Neural progenitor cell (in vitro differentiated cells): ENCODE measurements at regions not wholly inside any gene's neighbourhood (a gene's known extent, or its start where the extent isn't known, plus 50 kb on each side); places are given as distances from the start of the nearest gene placed in this dataset.

Source experiments
- DNase-seq: peaks from one replicate; pipeline ENCODE4 v3.0.0-alpha.2; 2016; ENCODE audit warnings: low spot score
- H2AFZ ChIP-seq: fragments of 200-600 bp; sonication (generic); replicated peaks from 2 replicates; pipeline ENCODE4 v1.6.1; 2016; ENCODE audit warnings: antibody characterized with exemption
- H3F3A ChIP-seq: fragments of 200-600 bp; sonication (generic); 2 replicates; pipeline ENCODE4 v1.6.1; 2016; ENCODE audit warnings: antibody characterized with exemption, low read depth
- H3K27ac ChIP-seq: fragments of 200-600 bp; sonication (generic); 2 replicates; pipeline ENCODE4 v1.5.1; 2016; ENCODE audit warnings: mild to moderate bottlenecking
- H3K27me3 ChIP-seq: fragments of 200-600 bp; sonication (generic); 2 replicates; pipeline ENCODE4 v1.6.1; 2016; ENCODE audit warnings: mild to moderate bottlenecking, moderate library complexity
- H3K36me3 ChIP-seq: fragments of 200-600 bp; sonication (generic); 2 replicates; pipeline ENCODE4 v1.5.1; 2016
- H3K4me1 ChIP-seq: fragments of 200-600 bp; sonication (generic); 2 replicates; pipeline ENCODE4 v1.6.1; 2016; ENCODE audit warnings: mixed run types
- H3K4me2 ChIP-seq: fragments of 200-600 bp; sonication (generic); 2 replicates; pipeline ENCODE4 v1.6.1; 2016
- H3K4me3 ChIP-seq: fragments of 200-600 bp; sonication (generic); 2 replicates; pipeline ENCODE4 v1.5.1; 2016
- H3K79me2 ChIP-seq: fragments of 200-600 bp; sonication (generic); 2 replicates; pipeline ENCODE4 v1.6.1; 2016; ENCODE audit warnings: low read depth
- H3K9ac ChIP-seq: fragments of 200-600 bp; sonication (generic); 2 replicates; pipeline ENCODE4 v1.6.1; 2016
- H3K9me3 ChIP-seq: fragments of 200-600 bp; sonication (generic); 2 replicates; pipeline ENCODE4 v1.5.1; 2016; ENCODE audit warnings: low read depth
- H4K20me1 ChIP-seq: fragments of 200-600 bp; sonication (generic); 2 replicates; pipeline ENCODE4 v1.6.1; 2016; ENCODE audit warnings: low read depth
- H3K27ac Mint-ChIP-seq: 3 replicates; pipeline ENCODE4 v1.8.0; 2021; ENCODE audit warnings: mixed read lengths
- H3K27me3 Mint-ChIP-seq: 2 replicates; pipeline ENCODE4 v1.8.0; 2022; ENCODE audit warnings: low read depth, mild to moderate bottlenecking, inconsistent platforms, moderate library complexity, mixed read lengths; ENCODE audit not compliant: insufficient read depth
- H3K36me3 Mint-ChIP-seq: 3 replicates; pipeline ENCODE4 v1.8.0; 2021; ENCODE audit warnings: mixed read lengths
- H3K4me1 Mint-ChIP-seq: 3 replicates; pipeline ENCODE4 v1.8.0; 2021; ENCODE audit warnings: mixed read lengths
- H3K4me3 Mint-ChIP-seq: 3 replicates; pipeline ENCODE4 v1.8.0; 2021; ENCODE audit warnings: mild to moderate bottlenecking, moderate library complexity, mixed read lengths
- H3K9me3 Mint-ChIP-seq: 3 replicates; pipeline ENCODE4 v1.8.0; 2020; ENCODE audit warnings: mixed read lengths
- CTCF ChIP-seq: fragments of 200-600 bp; sonication (generic); IDR thresholded peaks from 2 replicates; pipeline ENCODE4 v1.5.1; 2017; ENCODE audit warnings: antibody characterized with exemption, mild to moderate bottlenecking
- EZH2 ChIP-seq: fragments of 200-600 bp; sonication (generic); IDR thresholded peaks from 2 replicates; pipeline ENCODE4 v1.6.1; 2017; ENCODE audit warnings: antibody characterized with exemption, mild to moderate bottlenecking, moderate library complexity
- EZH2phosphoT487 ChIP-seq: fragments of 200-600 bp; sonication (generic); IDR thresholded peaks from 2 replicates; pipeline ENCODE4 v1.6.1; 2017; ENCODE audit warnings: antibody characterized with exemption

DNA sequence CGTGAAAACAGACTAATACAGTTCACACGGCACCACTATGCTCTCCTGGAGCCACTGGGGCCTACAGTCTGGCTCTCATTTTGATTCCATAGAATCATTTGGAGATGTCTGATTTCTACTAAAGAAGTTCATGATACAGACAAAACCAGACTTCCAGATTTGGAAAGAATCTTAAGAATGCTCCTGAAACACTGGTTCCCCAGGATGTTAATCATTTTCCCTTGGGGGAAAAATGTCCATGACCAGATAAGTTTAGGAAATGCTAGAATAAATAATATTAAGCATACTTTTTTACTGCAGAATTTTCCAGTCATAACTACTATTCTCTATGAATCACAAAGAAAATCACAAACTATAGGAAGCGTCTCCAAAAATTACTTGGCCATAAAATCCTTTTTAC lies 63.0 kb upstream of the RGS7 start:
- Mint-ChIP-seq H3K4me3 (no peak overlapping the region), H3K4me1 (peaks cover 28% of the 10 kb centered on the region), H3K36me3 (peaks cover 5% of the 10 kb centered on the region), H3K27me3 (peaks cover 8% of the 10 kb centered on the region), H3K27ac (no peak overlapping the region), H3K9me3 (peaks cover 7% of the 10 kb centered on the region)
- Histone ChIP-seq H3K4me2 (no peak overlapping the region), H3K79me2 (no peaks in the 10 kb centered on the region), H3K9ac (no peak overlapping the region), H4K20me1 (no peaks in the 10 kb centered on the region), H3K27ac (no peak overlapping the region), H3K9me3 (no peaks in the 10 kb centered on the region), H3K36me3 (no peaks in the 10 kb centered on the region), H2AFZ (no peak overlapping the region), H3F3A (peaks cover 9% of the 10 kb centered on the region), H3K4me1 (peaks cover 18% of the 10 kb centered on the region), H3K27me3 (peaks cover 35% of the 10 kb centered on the region), H3K4me3 (no peak overlapping the region)
- no peak for DNase-seq
- TF ChIP-seq CTCF (no peak), EZH2phosphoT487 (no peak)

GRCh38 chr1:241417258-241417657 lies 60.3 kb upstream of the RGS7 start:
- TF ChIP-seq CTCF, result no peak
- TF ChIP-seq EZH2, result no peak
- no peak for TF ChIP-seq EZH2phosphoT487
- peaks cover 8% of the 10 kb centered on the region for H3K27me3 Mint-ChIP-seq
- H3K36me3 Mint-ChIP-seq, result peaks cover 5% of the 10 kb centered on the region
- H3K4me1 Mint-ChIP-seq, result peaks cover 39% of the 10 kb centered on the region
- no peak overlapping the region for H3K4me3 ChIP-seq
- H3K4me2 ChIP-seq, result no peak overlapping the region
- no peak overlapping the region for H3K4me3 Mint-ChIP-seq
- H3K27me3 ChIP-seq, result peaks cover 8% of the 10 kb centered on the region
- H3K36me3 ChIP-seq, result no peaks in the 10 kb centered on the region
- no peak overlapping the region for H3K27ac Mint-ChIP-seq
- H3K9me3 Mint-ChIP-seq, result peaks cover 6% of the 10 kb centered on the region
- H3K27ac ChIP-seq, result no peak overlapping the region
- no peaks in the 10 kb centered on the region for H3K9me3 ChIP-seq
- peaks cover 19% of the 10 kb centered on the region for H3K4me1 ChIP-seq
- no peak for DNase-seq
- no peaks in the 10 kb centered on the region for H4K20me1 ChIP-seq
- no peak overlapping the region for H3K9ac ChIP-seq
- H3K79me2 ChIP-seq, result no peaks in the 10 kb centered on the region
- no peak overlapping the region for H2AFZ ChIP-seq
- H3F3A ChIP-seq, result peaks cover 9% of the 10 kb centered on the region

- Mint-ChIP-seq H3K27me3 (peaks cover 5% of the 10 kb centered on the region), H3K4me3 (no peak overlapping the region), H3K4me1 (peaks cover 34% of the 10 kb centered on the region), H3K27ac (no peak overlapping the region), H3K9me3 (peaks cover 5% of the 10 kb centered on the region), H3K36me3 (peaks cover 2% of the 10 kb centered on the region)
- no peak overlapping the region for H3K4me3 ChIP-seq
- peaks cover 9% of the 10 kb centered on the region for H3F3A ChIP-seq
- TF ChIP-seq CTCF (no peak), EZH2 (no peak)
- no peaks in the 10 kb centered on the region for H3K27me3 ChIP-seq
- H3K4me2 ChIP-seq, result no peak overlapping the region
- no peaks in the 10 kb centered on the region for H3K9me3 ChIP-seq
- no peak overlapping the region for H3K9ac ChIP-seq
- H3K36me3 ChIP-seq, result no peaks in the 10 kb centered on the region
- no peak for DNase-seq
- no peaks in the 10 kb centered on the region for H4K20me1 ChIP-seq
- H3K79me2 ChIP-seq, result no peaks in the 10 kb centered on the region
- no peak overlapping the region for H3K27ac ChIP-seq
- no peak overlapping the region for H2AFZ ChIP-seq
- peaks cover 19% of the 10 kb centered on the region for H3K4me1 ChIP-seq
These were observed 57.0 kb upstream of the RGS7 start for GRCh38 chr1:241413974-241414373.

DNA sequence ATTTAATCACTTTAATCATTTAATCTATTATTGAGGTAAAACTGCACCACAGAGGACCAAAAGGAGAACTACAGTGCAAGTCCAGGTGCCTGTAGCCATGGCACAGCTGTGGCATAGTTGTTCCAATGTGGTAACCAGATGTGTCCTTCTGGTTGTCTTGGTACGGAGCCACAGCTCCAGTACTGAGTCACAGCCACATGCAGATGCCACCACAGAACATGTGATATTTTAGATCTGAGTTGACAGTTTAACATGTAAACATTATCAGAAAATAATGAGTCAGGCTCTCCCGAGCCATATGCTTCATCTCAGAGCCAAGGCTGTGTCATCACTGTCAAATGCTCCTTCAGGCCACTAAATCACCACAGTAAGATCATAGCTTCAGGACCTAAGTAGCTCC lies 56.4 kb upstream of the RGS7 start:
- H3K4me3 Mint-ChIP-seq, result no peak overlapping the region
- peak overlapping the region; percentile 76 for H3K27ac Mint-ChIP-seq

More for the DNA sequence above, 56.4 kb upstream of the RGS7 start:
- Mint-ChIP-seq H3K4me1 (peaks cover 34% of the 10 kb centered on the region), H3K9me3 (peaks cover 4% of the 10 kb centered on the region), H3K27me3 (peaks cover 5% of the 10 kb centered on the region), H3K36me3 (peaks cover 2% of the 10 kb centered on the region)
- no peaks in the 10 kb centered on the region for H3K9me3 ChIP-seq
- H3K79me2 ChIP-seq, result no peaks in the 10 kb centered on the region
- no peak overlapping the region for H3K4me2 ChIP-seq
- no peaks in the 10 kb centered on the region for H3K36me3 ChIP-seq
- H3K4me3 ChIP-seq, result no peak overlapping the region
- H3K9ac ChIP-seq, result no peak overlapping the region
- no peak for DNase-seq
- H3F3A ChIP-seq, result peaks cover 9% of the 10 kb centered on the region
- no peak overlapping the region for H3K27ac ChIP-seq
- H2AFZ ChIP-seq, result no peak overlapping the region
- peaks cover 19% of the 10 kb centered on the region for H3K4me1 ChIP-seq
- TF ChIP-seq EZH2phosphoT487 (no peak), CTCF (no peak), EZH2 (no peak)
- H4K20me1 ChIP-seq, result no peaks in the 10 kb centered on the region
- no peaks in the 10 kb centered on the region for H3K27me3 ChIP-seq
